ENCODE measurements at regions not wholly inside any gene's neighbourhood (a gene's known extent, or its start where the extent isn't known, plus 50 kb on each side); places are given as distances from the start of the nearest gene placed in this dataset.
"Not testable (repeated sequence)": the region's sequence is repeated elsewhere in the genome, so short reads cannot be mapped to it uniquely, and the experiment has no call there.

GRCh38 chr2:176979981-176980710 lies 232.4 kb upstream of the HNRNPA3 start:
- no peak for DNase-seq

- no peak for DNase-seq
These were observed 227.6 kb upstream of the HNRNPA3 start for GRCh38 chr2:176984987-176985386.

- no peak for DNase-seq
These were observed 226.7 kb upstream of the HNRNPA3 start for GRCh38 chr2:176985871-176986270.

GRCh38 chr2:176986487-176986886 lies 226.1 kb upstream of the HNRNPA3 start:
- no peak for DNase-seq

- no peak for DNase-seq
These were observed 221.2 kb upstream of the HNRNPA3 start for GRCh38 chr2:176991411-176991810.

GRCh38 chr2:176997074-176997791 lies 215.4 kb upstream of the HNRNPA3 start:
- peak; percentile 66 to 68 for DNase-seq

- no peak for DNase-seq
These were observed 214.8 kb upstream of the HNRNPA3 start for GRCh38 chr2:176997792-176998169.

- DNase-seq, result peak; percentile 18 to 27
These were observed 213.3 kb upstream of the HNRNPA3 start for GRCh38 chr2:176999301-176999700.

- no peak for DNase-seq
These were observed 212.4 kb upstream of the HNRNPA3 start for GRCh38 chr2:177000061-177000714.

GRCh38 chr2:177000715-177001072 lies 211.9 kb upstream of the HNRNPA3 start:
- no peak for DNase-seq

- no peak for DNase-seq
These were observed 211.3 kb upstream of the HNRNPA3 start for GRCh38 chr2:177001334-177001733.

- no peak for DNase-seq
These were observed 209.6 kb upstream of the HNRNPA3 start for GRCh38 chr2:177002983-177003382.

GRCh38 chr2:177007726-177008125 lies 204.9 kb upstream of the HNRNPA3 start:
- DNase-seq, result not testable (repeated sequence)

GRCh38 chr2:177008662-177009061 lies 203.9 kb upstream of the HNRNPA3 start:
- not testable (repeated sequence) for DNase-seq

GRCh38 chr2:177010146-177010545 lies 202.4 kb upstream of the HNRNPA3 start:
- DNase-seq, result no peak

- no peak for DNase-seq
These were observed 201.7 kb upstream of the HNRNPA3 start for GRCh38 chr2:177010861-177011260.

- DNase-seq, result no peak
These were observed 197.6 kb upstream of the HNRNPA3 start for GRCh38 chr2:177014946-177015345.

GRCh38 chr2:177015356-177015923 lies 197.2 kb upstream of the HNRNPA3 start:
- DNase-seq, result no peak

- DNase-seq, result no peak
These were observed 192.0 kb upstream of the HNRNPA3 start for GRCh38 chr2:177020524-177021119.

GRCh38 chr2:177021706-177022343 lies 190.8 kb upstream of the HNRNPA3 start:
- DNase-seq, result no peak

GRCh38 chr2:177024765-177025164 lies 187.8 kb upstream of the HNRNPA3 start:
- no peak for DNase-seq

GRCh38 chr2:177026253-177026652 lies 186.3 kb upstream of the HNRNPA3 start:
- no peak for DNase-seq

- no peak for DNase-seq
These were observed 185.6 kb upstream of the HNRNPA3 start for GRCh38 chr2:177026956-177027355.

All from inflammatory macrophage (primary cell).